HG02973 (cell line): ENCODE measurements at regions not wholly inside any gene's neighbourhood (a gene's known extent, or its start where the extent isn't known, plus 50 kb on each side); places are given as distances from the start of the nearest gene placed in this dataset.
"Not testable (repeated sequence)": the region's sequence is repeated elsewhere in the genome, so short reads cannot be mapped to it uniquely, and the experiment has no call there.

Experiments used
- ATAC-seq: cut with Tn5 transposase; IDR thresholded peaks from one replicate; pipeline ENCODE4 v1.9.1; 2021; ENCODE audit warnings: moderate library complexity; ENCODE audit not compliant: unreplicated experiment

DNA sequence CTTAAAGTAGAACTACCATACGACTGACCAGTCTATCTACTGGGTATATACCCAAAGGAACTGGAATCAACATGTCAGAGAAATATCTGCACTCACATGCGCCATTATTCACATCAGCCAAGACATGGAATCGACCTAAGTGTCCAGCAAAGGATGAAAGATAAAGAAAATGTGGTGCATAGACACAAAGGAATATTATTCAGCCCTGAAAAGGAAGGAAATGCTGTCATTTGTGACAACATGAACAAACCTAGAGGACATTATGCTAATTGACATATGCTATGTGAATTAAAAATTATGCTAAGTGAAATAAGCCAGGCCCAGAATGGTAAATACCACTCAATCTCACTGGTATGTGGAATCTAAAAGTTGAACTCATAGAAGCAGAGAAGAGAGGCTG lies 123.7 kb downstream of the KLF6 start:
- no peak for ATAC-seq

DNA sequence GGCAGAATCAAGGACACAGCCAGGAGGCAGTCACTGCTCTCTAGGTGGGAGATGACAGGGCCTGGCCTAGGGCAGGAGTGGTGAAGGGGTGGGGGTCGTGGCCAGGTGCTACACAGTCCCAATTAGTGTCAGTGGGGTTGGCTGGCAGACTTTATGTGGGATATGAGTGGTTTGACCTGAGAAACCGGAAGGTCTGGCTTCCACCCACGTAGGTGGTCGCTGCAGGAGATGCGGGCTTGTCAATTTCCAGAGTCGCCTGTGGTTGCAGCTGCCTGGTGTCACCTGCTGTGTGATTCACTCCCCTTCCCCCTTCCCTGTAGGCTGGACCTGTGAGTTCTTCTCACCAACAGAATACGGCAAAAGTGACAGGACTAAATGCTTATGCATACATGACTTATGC lies 124.3 kb downstream of the KLF6 start:
- ATAC-seq = no peak

DNA sequence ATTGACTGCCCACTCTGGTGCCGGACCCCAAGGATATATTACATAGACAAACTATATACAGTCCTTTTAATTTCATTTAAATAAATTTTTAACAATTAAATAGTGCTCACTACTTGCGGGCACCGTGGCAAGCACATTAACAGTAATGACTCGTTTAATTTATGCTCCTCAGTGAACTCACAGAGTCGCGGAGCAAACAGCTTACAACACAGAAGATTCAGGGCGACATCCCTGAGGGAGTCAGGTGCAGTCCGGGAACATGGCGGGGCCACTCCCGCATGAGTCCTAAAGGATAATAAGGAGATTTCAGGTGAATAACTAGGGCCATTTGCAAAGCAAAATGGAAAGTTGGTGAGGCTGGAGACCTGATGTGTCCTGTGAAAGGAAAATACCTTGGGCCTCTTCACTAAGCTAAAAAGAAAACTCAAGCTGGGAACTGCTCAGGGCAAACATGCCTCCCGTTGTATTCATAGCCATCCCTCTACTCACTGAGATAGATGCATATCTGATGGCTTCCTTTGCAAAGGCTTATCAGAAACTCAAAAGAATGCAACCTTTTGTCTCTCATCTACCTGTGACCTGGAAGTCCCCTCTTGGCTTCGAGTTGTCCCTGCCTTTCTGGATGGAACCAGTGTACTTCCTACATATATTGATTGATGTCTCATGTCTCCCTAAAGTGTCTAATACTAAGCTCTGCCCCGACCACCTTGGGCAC lies 125.6 kb downstream of the KLF6 start:
- no peak for ATAC-seq

- no peak for ATAC-seq
Observed at GRCh38 chr10:3658766-3659165, 126.2 kb downstream of the KLF6 start.

DNA sequence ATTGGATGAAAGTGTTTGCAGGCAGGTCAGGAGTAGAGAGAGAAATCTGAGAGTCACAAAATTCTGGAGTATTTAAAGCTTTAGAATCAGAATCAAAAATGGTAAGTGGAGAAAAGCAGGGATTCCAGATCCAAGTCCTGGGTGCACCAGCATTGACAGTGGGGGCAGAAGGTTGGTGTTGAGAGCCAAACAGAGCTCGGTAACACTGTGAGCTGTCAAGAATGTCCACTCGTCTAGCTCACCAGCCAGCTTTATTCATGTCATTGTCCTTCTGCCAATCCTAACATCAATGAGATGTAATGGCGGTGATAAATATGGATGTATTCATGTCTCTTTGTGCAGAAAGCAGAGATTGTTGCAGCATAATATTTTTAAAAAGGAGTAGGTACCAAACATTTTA lies 128.8 kb downstream of the KLF6 start:
- ATAC-seq = no peak

DNA sequence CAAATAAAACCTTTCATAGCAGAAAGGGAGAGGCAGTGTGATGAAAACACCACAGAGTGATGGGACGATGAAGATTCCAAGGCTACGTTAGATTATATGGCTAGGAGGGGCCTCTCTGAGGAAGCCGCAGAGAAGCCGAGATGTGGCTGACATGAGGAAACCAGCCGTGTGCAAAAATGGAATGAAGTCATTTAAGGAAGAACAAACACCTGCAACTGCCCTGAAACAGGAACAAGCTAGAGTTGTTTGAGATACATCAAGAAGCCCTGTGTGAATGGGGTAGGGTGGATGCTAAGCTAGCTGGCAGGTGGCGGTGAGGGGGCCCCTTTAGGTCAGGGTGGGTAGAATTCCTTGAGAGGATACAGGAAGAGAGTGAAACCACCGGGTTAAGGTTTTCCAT lies 129.5 kb downstream of the KLF6 start:
- ATAC-seq = peak; percentile 66

DNA sequence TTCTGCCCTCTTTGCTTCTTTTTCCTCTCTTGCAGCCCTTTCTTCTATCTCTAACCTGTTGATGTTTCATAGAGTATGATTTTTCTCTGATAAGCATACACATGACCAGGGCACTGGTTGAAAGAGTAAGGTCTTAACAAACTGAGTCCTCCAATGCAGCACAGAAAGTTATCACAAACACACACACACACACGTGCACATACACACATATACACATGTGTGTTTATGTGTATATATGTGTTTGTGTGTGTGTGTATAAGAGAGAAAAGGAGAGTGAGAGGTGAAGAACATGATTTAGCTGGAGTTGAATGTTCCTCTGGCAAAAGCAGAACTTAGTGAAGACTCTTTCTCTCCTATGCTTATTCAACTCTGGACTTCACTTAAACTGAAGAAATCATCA lies 130.0 kb downstream of the KLF6 start:
- no peak for ATAC-seq

DNA sequence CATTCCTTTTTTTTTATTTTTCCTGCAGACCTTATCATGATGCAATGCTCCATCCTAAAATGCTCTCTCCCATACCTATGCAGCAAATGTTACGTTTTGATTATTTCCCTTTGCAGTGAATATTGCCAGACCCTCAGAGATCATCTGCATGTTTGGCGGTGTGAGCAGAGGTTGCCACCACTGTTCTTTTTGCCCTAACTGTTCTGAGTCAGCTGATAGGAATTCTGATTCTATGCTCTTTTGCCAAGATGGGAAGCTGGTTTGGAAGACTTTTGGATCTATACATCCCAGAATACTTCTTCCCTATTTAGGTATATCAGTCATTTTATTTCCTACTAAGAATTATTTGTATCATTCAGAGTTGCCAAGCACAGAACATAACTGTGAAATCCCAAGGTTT lies 130.5 kb downstream of the KLF6 start:
- ATAC-seq = no peak

- not testable (repeated sequence) for ATAC-seq
Observed at GRCh38 chr10:3653303-3653702, 131.7 kb downstream of the KLF6 start.

DNA sequence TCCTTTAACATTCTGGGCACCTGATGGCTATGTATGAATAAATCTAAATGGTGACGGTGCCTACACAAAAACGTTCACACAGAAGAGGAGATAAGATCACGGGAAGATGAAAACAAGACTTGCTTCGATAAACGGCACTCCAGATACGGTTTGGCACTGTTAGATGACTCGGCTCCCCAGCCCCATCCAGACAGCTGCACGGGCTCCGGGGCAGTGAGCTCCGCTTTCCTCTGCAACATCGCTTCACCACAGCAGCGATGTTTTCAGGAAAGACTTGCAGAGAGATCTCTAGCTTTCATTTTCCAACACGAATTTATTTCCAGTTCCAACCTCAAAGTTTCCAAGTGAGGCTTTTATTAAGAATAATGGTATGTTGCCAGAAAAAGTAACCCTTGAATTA lies 132.1 kb downstream of the KLF6 start:
- no peak for ATAC-seq

DNA sequence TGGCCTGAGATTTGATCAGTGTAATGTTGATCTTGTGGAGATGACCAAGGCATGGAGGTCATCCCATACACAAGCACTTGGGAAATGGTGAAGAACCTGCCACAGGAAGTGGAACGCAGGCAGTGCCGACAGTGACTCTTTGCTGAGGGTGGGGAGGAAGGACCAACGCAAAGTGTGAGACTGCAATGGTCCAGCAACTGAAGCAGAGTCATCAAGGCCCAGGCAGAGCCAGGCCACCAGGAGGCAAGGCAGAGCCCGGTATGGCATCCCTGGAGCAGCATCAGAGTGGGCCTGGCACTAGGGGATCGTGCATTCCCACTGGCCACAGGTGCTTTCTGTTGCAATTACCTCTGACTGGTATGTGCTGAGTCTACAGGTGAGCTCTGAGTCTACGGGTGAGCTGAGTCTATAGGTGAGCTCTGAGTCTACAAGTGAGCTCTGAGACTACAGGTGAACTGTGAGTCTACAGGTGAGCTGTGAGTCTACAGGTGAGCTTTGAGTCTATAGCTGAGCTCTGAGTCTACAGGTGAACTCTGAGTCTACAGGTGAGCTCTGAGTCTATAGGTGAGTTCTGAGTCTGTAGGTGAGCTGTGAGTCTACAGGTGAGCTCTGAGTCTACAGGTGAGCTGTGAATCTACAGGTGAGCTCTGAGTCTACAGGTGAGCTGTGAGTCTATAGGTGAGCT lies 132.9 kb downstream of the KLF6 start:
- no peak for ATAC-seq

DNA sequence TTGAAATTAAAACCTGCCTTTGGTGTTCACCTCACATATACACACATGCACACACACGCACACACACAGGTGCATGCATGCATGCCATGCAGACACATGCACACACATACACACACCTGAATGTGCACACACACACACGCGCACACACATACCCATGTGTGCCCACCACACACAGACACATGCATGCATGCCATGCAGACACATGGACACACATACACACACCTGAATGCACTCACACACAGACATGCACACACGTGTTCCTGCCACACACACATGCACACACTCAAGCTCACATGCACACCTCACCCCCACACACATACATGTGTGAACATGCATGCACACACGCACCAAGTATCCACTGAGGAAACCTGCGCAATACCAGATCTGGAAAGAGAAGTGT lies 136.4 kb downstream of the KLF6 start:
- ATAC-seq = no peak

GRCh38 chr10:3648170-3648569 lies 136.8 kb downstream of the KLF6 start:
- ATAC-seq = no peak

- ATAC-seq = peak; percentile 92
Observed at GRCh38 chr10:3647074-3647473, 137.9 kb downstream of the KLF6 start.

- no peak for ATAC-seq
Observed at GRCh38 chr10:3645406-3645805, 139.6 kb downstream of the KLF6 start.

- ATAC-seq = no peak
Observed at GRCh38 chr10:3640816-3641215, 144.2 kb downstream of the KLF6 start.

- ATAC-seq = no peak
Observed at GRCh38 chr10:3639546-3639945, 145.5 kb downstream of the KLF6 start.

DNA sequence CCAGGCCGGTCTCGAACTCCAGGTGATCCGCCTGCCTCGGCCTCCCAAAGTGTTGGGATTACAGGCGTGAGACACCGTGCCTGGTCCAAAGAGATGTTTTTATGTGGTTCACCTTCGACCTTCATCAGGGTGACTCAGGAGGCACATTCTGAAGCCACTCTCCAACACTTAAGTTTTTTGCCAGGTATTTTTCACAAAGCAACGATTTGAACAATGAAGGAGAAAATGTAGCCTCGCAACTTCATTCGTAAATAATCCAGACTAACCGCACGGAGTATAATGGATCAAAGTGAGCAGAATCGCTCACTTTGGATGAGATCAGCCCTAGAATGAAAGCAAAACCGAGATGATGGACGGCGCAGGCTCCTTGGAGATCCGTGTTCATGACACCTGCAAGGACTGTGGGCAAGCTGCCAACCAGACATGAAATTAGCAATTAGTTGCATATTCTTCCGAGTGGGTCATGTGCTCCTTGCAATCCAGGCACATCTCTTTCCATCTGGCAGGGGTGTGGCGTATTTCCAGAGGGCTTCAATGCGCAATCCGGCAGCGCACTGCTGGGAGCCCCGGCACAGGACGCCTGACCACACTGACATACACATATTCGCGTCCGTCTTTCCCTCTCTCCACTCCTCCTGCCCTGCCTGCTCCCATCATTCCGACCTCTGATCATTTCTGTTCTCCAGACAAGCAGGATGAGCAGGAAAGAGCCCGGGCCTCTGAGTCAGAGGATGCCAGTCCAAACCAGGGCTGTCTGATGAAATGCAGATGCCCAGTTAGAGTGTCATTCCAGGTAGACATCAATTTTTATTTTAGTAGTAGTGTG lies 148.4 kb downstream of the KLF6 start:
- ATAC-seq = no peak

GRCh38 chr10:3635697-3636096 lies 149.3 kb downstream of the KLF6 start:
- ATAC-seq = no peak

DNA sequence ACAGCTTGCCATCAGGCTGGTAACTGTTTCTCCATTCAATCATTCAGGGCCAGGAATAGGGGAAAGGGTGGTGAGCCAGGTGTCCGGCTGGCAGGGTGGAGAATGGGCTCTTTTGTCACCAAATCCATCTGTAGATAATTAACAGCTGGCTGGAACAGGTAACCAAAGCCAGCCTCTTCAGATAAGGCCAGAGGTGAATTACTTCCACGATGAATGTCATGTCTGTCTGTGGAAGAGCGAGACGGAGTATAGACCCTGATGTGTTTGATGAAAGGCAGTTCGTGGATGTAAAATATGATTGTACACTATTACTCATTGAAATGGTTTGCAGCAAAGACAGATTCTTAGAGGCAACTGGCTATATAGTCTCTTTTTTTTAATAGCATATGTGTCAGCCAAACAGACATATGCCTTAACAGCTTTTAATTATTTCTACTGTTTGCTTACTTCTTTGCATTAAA lies 149.8 kb downstream of the KLF6 start:
- ATAC-seq = no peak

- not testable (repeated sequence) for ATAC-seq
Observed at GRCh38 chr10:3634646-3635045, 150.4 kb downstream of the KLF6 start.
